Myocyte (in vitro differentiated cells): ENCODE measurements at regions not wholly inside any gene's neighbourhood (a gene's known extent, or its start where the extent isn't known, plus 50 kb on each side); places are given as distances from the start of the nearest gene placed in this dataset.
"Not testable (repeated sequence)": the region's sequence is repeated elsewhere in the genome, so short reads cannot be mapped to it uniquely, and the experiment has no call there.

ENCODE experiments used
- DNase-seq: peaks from one replicate; pipeline ENCODE4 v3.0.0-alpha.2; 2012; ENCODE audit warnings: low read depth

- DNase-seq, result no peak
Measured at GRCh38 chr22:27050771-27051170, 393.4 kb downstream of the MIAT start.

DNA sequence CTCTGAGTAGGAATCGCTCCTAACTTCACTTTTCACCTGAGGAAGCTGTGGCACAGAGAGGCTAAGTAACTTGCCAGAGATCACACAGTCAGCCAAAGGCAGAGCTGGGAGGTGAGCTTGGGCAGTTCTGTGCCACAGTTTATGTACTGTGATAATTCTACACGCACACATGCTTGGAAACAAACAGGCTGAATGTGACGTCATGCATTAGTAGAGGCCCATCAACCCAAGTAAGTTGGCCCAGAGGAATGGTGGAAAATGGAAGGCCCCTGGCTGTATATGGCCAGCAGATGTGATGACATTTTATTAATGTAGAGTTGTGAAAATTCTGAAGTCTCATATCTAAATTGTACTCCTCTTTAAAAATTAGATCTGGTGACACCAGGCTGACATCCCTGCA is 394.0 kb downstream of the MIAT start:
- no peak for DNase-seq

DNA sequence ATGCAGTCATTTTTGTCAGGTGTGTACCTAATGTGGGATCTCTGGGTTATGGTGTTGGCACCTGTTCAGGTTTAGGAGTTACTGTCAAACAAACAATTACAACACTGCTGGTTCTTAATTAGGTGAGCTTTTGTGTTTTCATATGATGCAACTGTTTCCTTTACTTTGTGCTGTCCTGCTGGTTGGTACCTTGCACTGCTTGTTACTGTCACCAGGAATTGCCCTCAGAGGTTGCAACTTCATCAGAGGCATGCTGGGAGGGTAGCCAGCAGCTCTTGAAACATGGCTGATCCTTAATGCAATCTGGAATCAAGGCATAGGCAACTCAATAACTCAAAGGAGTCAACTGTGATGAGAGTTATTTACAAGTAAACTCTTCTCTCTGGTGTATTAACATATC is 400.3 kb downstream of the MIAT start:
- DNase-seq, result no peak

GRCh38 chr22:27060190-27060589 is 402.8 kb downstream of the MIAT start:
- no peak for DNase-seq

- DNase-seq, result no peak
Measured at GRCh38 chr22:27062910-27063309, 405.5 kb downstream of the MIAT start.

- DNase-seq, result no peak
Measured at GRCh38 chr22:27063406-27063805, 406.0 kb downstream of the MIAT start.

DNA sequence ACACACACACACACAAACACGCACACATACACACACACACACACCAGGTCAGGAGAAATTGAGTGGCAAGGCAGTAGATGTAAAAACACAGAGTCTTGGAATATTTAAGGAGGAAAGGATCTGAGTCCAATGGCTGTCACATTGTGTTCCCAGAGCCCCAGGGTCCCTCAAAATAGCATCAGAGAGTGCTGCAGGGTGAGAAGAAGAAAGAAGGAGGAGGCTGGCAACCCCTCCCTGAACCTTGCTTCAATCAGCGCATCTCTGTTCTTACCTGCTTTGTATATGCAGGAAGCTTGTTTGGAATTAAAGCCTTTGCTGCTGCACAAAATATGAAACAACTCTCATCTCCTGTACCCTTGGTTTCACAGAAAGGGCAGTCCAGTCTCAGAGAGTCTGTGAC is 406.5 kb downstream of the MIAT start:
- DNase-seq, result no peak

GRCh38 chr22:27064386-27064785 is 407.0 kb downstream of the MIAT start:
- no peak for DNase-seq

GRCh38 chr22:27065279-27065678 is 407.9 kb downstream of the MIAT start:
- DNase-seq, result no peak

- DNase-seq, result no peak
Measured at GRCh38 chr22:27066856-27067255, 409.5 kb downstream of the MIAT start.

DNA sequence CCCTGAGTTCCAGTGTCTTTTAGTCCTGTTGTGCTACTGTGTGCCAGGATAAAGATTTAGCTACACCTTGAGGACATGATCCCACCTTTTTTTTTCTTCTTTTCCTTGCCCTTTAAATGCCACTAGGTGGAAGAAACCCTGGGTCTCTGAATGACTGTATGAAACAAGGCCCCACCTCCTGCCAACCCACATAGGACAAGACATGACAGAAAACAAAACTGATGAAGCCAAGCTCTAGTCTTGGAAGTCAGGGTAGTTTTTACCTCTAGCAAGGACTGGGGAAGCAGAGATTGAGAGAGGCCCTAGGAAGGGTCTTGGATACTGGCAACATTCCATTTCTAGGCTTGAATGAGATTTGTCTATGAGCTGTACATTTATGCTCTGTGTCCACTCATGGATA is 410.7 kb downstream of the MIAT start:
- DNase-seq, result no peak

DNA sequence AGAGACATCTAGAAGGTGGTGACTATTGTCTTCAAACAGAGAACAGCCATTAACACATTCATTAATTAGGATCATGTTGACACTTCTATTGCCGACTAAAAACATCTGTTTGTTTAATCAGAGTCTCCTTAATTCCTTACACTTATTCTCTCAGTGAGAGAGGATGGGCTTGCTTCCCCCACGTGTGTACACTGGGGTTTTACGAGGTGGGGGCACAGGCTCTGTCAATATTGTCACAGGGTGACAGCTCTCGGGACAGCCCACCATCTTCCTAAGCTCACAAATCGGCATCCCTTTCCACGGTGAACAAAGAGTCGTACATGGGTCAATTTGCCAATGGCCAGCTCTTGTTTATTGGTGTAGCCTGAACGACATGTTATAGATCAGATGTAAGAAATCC is 413.2 kb downstream of the MIAT start:
- DNase-seq, result no peak

GRCh38 chr22:27073601-27074425 is 416.4 kb downstream of the MIAT start:
- peak; percentile 30 for DNase-seq

GRCh38 chr22:27075028-27075678 is 417.8 kb downstream of the MIAT start:
- peak; percentile 24 for DNase-seq

- DNase-seq, result no peak
Measured at GRCh38 chr22:27075891-27076290, 418.5 kb downstream of the MIAT start.

DNA sequence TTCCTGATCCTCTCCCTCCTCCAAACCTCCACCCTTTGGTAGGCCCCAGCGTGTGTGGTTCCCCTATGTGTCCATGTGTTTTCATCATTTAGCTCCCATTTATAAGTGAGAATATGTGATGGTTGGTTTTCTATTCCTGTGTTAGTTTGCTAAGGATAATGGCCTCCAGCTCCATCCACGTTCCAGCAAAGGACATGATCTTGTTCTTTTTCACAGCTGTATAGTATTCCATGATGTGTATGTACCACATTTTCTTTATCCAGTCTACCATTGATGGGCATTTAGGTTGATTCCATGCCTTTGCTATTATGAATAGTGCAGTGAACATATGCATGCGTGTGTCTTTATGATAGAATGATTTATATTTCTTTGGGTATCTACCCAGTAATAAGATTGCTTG is 420.7 kb downstream of the MIAT start:
- DNase-seq, result not testable (repeated sequence)

- no peak for DNase-seq
Measured at GRCh38 chr22:27080036-27080578, 422.7 kb downstream of the MIAT start.

DNA sequence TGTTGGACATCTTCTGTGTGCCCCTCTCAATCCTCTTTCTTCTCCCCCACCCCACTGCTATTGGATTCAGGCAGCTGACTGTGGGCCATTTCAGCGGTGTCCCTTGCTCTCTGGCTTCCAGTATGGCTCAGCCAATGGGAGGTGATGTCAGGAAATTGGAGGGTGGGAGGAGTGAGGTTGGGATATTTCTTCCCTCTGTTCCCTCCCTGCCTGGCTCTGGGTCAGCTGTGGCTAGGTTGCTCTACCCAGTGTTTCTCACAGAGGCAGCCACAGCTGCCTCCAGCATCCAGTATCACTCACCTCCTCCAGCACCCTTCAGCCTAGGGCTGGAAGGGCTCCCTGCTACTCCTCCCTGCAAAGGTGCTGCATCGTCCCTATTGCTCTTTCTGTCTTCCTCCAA is 423.5 kb downstream of the MIAT start:
- DNase-seq, result no peak

- no peak for DNase-seq
Measured at GRCh38 chr22:27083610-27084009, 426.2 kb downstream of the MIAT start.

DNA sequence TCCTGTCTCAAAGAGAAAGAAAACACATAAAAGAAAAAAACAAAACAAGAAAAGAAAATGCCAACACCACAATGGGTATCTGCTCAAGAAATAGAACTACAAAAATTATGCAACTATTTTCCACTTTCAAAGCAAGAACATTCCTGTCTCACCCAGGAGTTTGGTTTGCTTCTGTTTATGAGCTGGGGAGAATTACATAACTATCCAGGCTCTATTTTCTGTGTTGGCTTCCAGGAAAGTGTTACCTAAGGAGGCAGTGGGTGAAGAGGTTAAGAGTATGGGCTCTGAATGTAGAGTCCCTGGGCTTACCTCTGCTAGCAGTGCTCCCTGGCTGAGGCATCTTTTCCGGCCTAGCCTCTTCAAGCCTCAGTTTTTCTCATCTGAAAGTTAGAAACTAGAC is 426.7 kb downstream of the MIAT start:
- no peak for DNase-seq

GRCh38 chr22:27086080-27087044 is 429.0 kb downstream of the MIAT start:
- DNase-seq, result peak; percentile 71
